Neural progenitor cell (in vitro differentiated cells): ENCODE measurements at regions not wholly inside any gene's neighbourhood (a gene's known extent, or its start where the extent isn't known, plus 50 kb on each side); places are given as distances from the start of the nearest gene placed in this dataset.

Experiments used
- CTCF ChIP-seq: fragments of 200-600 bp; sonication (generic); IDR thresholded peaks from 2 replicates; pipeline ENCODE4 v1.5.1; 2017; ENCODE audit warnings: antibody characterized with exemption, mild to moderate bottlenecking
- EZH2 ChIP-seq: fragments of 200-600 bp; sonication (generic); IDR thresholded peaks from 2 replicates; pipeline ENCODE4 v1.6.1; 2017; ENCODE audit warnings: antibody characterized with exemption, mild to moderate bottlenecking, moderate library complexity
- EZH2phosphoT487 ChIP-seq: fragments of 200-600 bp; sonication (generic); IDR thresholded peaks from 2 replicates; pipeline ENCODE4 v1.6.1; 2017; ENCODE audit warnings: antibody characterized with exemption

GRCh38 chr5:53430618-53431252, 49.7 kb upstream of the FST start:
- no peak for TF ChIP-seq EZH2
- peak; percentile 48 for TF ChIP-seq CTCF
- TF ChIP-seq EZH2phosphoT487 = no peak
